MCF 10A (cell line): ENCODE measurements at regions not wholly inside any gene's neighbourhood (a gene's known extent, or its start where the extent isn't known, plus 50 kb on each side); places are given as distances from the start of the nearest gene placed in this dataset.

Source experiments
- BruUV-seq: library from RNA; stranded (reverse); fragments of 400-500 nt; replicated peaks from 2 replicates; lab custom pipeline; 2021; lab: Mats Ljungman, UMichigan
- CTCF ChIA-PET: fragments of 300-600 bp; sonication (Branson Sonifier 250); formaldehyde crosslinking; extraction: SDS; loops from one replicate; lab custom pipeline; 2021; ENCODE audit warnings: antibody characterized with exemption, inconsistent platforms; lab: Yijun Ruan, JAX
- POLR2A ChIA-PET: fragments of 300-600, 350-650 bp; sonication (Branson Sonifier 250); formaldehyde crosslinking; extraction: SDS; loops from one replicate; lab custom pipeline; 2020; ENCODE audit warnings: antibody characterized with exemption, inconsistent platforms; lab: Yijun Ruan, JAX
- DNase-seq: peaks from one replicate; pipeline ENCODE4 v3.0.0-alpha.2; 2018; ENCODE audit not compliant: unreplicated experiment
- H3K27ac Mint-ChIP-seq: one replicate; pipeline ENCODE4 v1.8.0; 2022; ENCODE audit warnings: mild to moderate bottlenecking, low read depth, mixed read lengths; ENCODE audit not compliant: unreplicated experiment
- H3K27me3 Mint-ChIP-seq: one replicate; pipeline ENCODE4 v1.8.0; 2022; ENCODE audit warnings: mixed read lengths; ENCODE audit not compliant: insufficient read depth, unreplicated experiment
- H3K36me3 Mint-ChIP-seq: one replicate; pipeline ENCODE4 v1.8.0; 2022; ENCODE audit warnings: mild to moderate bottlenecking, moderate library complexity, mixed read lengths; ENCODE audit not compliant: insufficient read depth, unreplicated experiment
- H3K4me1 Mint-ChIP-seq: one replicate; pipeline ENCODE4 v1.8.0; 2022; ENCODE audit warnings: mixed read lengths; ENCODE audit not compliant: insufficient read depth, unreplicated experiment
- H3K4me3 Mint-ChIP-seq: one replicate; pipeline ENCODE4 v1.8.0; 2022; ENCODE audit warnings: mild to moderate bottlenecking, moderate library complexity, mixed read lengths; ENCODE audit not compliant: unreplicated experiment
- H3K9me3 Mint-ChIP-seq: one replicate; pipeline ENCODE4 v1.8.0; 2022; ENCODE audit warnings: mixed read lengths; ENCODE audit not compliant: unreplicated experiment
- CTCF ChIP-seq: fragments of 200-600 bp; IDR thresholded peaks from one replicate; pipeline ENCODE4 v1.8.0; 2022; ENCODE audit warnings: antibody characterized with exemption, mild to moderate bottlenecking; ENCODE audit not compliant: unreplicated experiment
- intact Hi-C: fragments of 100-400 bp; cut with micrococcal nuclease; formaldehyde crosslinking; loops from 2 replicates; pipeline ENCODE4 v1.14.1; 2022

GRCh38 chr4:7131498-7132031, 60.8 kb upstream of the SORCS2 start:
- peaks cover 8% of the 10 kb centered on the region for H3K4me1 Mint-ChIP-seq
- ChIA-PET CTCF (no interaction called here), POLR2A (no interaction called here)
- H3K36me3 Mint-ChIP-seq = no peaks in the 10 kb centered on the region
- no peak for TF ChIP-seq CTCF
- H3K4me3 Mint-ChIP-seq = no peak overlapping the region
- no TSS peak for BruUV-seq
- H3K27me3 Mint-ChIP-seq = no peaks in the 10 kb centered on the region
- H3K9me3 Mint-ChIP-seq = no peaks in the 10 kb centered on the region
- no peak for DNase-seq
- no peak overlapping the region for H3K27ac Mint-ChIP-seq
- intact Hi-C loops = no loop called here

DNA sequence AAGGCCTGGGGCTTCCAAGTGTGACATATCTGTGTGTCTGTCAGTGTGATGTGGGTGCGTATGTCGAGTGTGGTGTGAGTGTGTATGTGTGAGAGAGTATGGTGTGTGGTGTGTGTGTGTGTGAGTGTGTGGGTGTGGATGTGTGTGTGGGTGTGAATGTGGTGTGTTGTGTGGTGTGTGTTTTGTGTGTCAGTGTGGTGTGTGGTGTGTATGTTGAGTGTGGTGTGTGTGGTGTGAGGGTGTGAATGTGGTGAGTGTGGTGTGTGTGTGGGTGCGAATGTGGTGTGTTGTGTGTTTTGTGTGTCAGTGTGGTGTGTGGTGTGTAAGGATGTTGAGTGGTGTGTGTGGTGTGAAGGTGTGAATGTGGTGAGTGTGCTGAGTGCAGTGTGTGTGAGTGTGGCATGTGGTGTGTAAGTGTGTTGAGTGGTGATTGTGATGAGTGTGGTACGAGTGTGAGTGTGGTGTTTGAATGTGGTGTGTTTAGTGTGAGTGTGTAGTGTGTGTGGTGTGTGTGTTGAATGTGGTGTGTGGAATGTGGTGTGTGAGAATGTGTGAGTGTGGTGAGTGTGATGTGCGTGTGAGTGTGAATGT, 61.6 kb upstream of the SORCS2 start:
- H3K27me3 Mint-ChIP-seq = no peaks in the 10 kb centered on the region
- intact Hi-C loops = no loop called here
- no peaks in the 10 kb centered on the region for H3K9me3 Mint-ChIP-seq
- DNase-seq = no peak
- no peak for TF ChIP-seq CTCF
- no peaks in the 10 kb centered on the region for H3K36me3 Mint-ChIP-seq
- BruUV-seq = no TSS peak
- peaks cover 8% of the 10 kb centered on the region for H3K4me1 Mint-ChIP-seq
- H3K4me3 Mint-ChIP-seq = no peak overlapping the region
- ChIA-PET CTCF (no interaction called here), POLR2A (no interaction called here)
- no peak overlapping the region for H3K27ac Mint-ChIP-seq

DNA sequence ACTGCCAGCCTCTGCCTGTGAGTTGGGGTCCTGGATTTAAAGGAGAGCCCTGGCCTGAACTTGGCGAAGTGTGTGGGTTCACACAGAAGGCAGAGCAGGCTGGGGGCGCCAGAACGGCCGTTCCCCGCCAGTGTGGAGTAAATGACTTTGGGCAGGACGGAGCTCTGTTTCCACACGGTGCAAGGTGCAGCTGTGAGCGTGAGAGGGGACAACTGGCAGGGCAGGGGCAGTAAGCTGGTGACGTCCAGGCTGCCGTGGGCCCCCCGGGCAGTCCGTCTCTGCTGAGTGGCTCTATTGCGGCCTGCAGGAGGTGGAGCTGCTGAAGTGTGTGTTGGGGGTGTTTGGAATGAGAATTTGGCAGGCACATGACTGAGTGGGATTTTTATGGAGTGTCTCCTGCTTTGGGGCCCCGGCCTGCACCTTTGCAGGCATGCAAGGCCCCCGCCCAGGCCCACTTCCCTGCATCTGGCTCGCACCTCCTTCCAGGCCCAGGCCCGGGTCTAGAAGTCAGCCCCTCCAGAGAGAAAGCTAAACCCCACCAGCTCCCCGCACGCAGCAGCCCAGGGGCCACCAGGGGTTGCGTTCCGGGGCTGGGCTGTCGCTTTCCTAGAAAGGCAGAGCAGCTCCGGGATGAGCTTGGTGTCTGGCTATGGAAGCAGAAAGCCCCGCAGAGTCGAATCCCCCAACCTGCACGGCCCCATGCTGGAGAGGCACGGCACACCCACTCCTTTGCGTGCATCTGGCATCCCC, 62.2 kb upstream of the GRPEL1 start:
- TF ChIP-seq CTCF = no peak
- Mint-ChIP-seq H3K4me3 (no peak overlapping the region), H3K27me3 (no peaks in the 10 kb centered on the region), H3K4me1 (peaks cover 6% of the 10 kb centered on the region), H3K9me3 (no peaks in the 10 kb centered on the region), H3K36me3 (no peaks in the 10 kb centered on the region), H3K27ac (no peak overlapping the region)
- intact Hi-C loops = no loop called here
- ChIA-PET POLR2A (no interaction called here), CTCF (no interaction called here)
- DNase-seq = no peak
- no TSS peak for BruUV-seq

DNA sequence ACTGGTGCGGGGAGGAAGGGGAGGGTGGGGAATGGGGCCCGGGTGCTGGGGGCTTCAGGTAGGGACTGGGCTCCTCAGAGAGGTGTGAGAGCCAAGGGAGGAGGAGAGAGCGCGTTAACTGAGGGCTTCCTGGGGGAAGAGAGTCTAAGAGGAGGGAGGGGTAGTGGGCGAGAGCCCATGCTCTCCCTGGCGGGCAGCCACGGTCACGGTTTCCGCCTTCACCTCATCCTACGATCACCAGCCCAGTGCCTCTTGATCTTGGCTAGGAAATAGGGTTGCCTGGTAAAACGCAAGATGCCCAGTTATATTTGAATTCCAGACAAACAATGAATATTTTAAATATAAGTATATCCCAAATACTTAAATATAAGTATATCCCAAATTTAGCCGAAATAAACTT, 60.8 kb upstream of the GRPEL1 start:
- TF ChIP-seq CTCF = no peak
- no peak overlapping the region for H3K27ac Mint-ChIP-seq
- ChIA-PET CTCF (no interaction called here), POLR2A (no interaction called here)
- no peaks in the 10 kb centered on the region for H3K4me1 Mint-ChIP-seq
- no peaks in the 10 kb centered on the region for H3K9me3 Mint-ChIP-seq
- no peak for DNase-seq
- H3K36me3 Mint-ChIP-seq = no peaks in the 10 kb centered on the region
- intact Hi-C loops = no loop called here
- no TSS peak for BruUV-seq
- H3K4me3 Mint-ChIP-seq = no peak overlapping the region
- H3K27me3 Mint-ChIP-seq = no peaks in the 10 kb centered on the region
